Endothelial cell of umbilical vein (primary cell): ENCODE measurements at regions not wholly inside any gene's neighbourhood (a gene's known extent, or its start where the extent isn't known, plus 50 kb on each side); places are given as distances from the start of the nearest gene placed in this dataset.

ENCODE experiments used
- BruUV-seq: library from RNA; stranded (reverse); fragments of 400-500 nt; replicated peaks from 2 replicates; lab custom pipeline; 2021; lab: Mats Ljungman, UMichigan
- CTCF ChIA-PET: fragments of 300-600, 350-600 bp; sonication (Branson Sonifier 250); formaldehyde crosslinking; loops from one replicate; lab custom pipeline; 2021; ENCODE audit warnings: antibody characterized with exemption, inconsistent platforms; lab: Charles Lee
- POLR2A ChIA-PET: fragments of 300-600, 350-600 bp; sonication (Branson Sonifier 250); formaldehyde crosslinking; loops from one replicate; lab custom pipeline; 2021; ENCODE audit warnings: antibody characterized with exemption, inconsistent platforms; lab: Charles Lee
- DNase-seq: peaks from one replicate; pipeline ENCODE4 v3.0.0-alpha.2; 2011; ENCODE audit warnings: low read depth, low spot score
- FAIRE-seq: peaks from 2 replicates; lab custom pipeline; 2011; peaks lifted over from hg19 to GRCh38; lab: Jason Lieb, UNC
- H2AFZ ChIP-seq: 2 replicates; pipeline ENCODE4 v1.6.0; 2012; ENCODE audit warnings: low read depth, low read length, control low read depth, inconsistent platforms
- H3K27ac ChIP-seq: 2 replicates; pipeline ENCODE4 v1.5.1; 2011; ENCODE audit warnings: low read depth, mild to moderate bottlenecking, control low read depth, low read length, moderate library complexity; ENCODE audit not compliant: insufficient read depth
- H3K27me3 ChIP-seq, 2 experiments: 2 replicates each; pipeline versions ENCODE4 v1.6.0 to v1.6.1; 2011; ENCODE audit warnings: low read length in 2 of 2, mixed read lengths in 1 of 2; ENCODE audit not compliant: control insufficient read depth in 2 of 2, insufficient read depth in 2 of 2
- H3K36me3 ChIP-seq, 2 experiments: 2 replicates in 1 of 2; 3 replicates in 1 of 2; pipeline ENCODE4 v1.5.1; 2011; ENCODE audit warnings: low read length in 2 of 2, mild to moderate bottlenecking in 1 of 2, moderate library complexity in 1 of 2; ENCODE audit not compliant: control insufficient read depth in 2 of 2, insufficient read depth in 2 of 2; ENCODE audit errors: extremely low read depth in 1 of 2
- H3K4me1 ChIP-seq: 3 replicates; pipeline ENCODE4 v1.5.1; 2011; ENCODE audit warnings: mild to moderate bottlenecking, low read length; ENCODE audit not compliant: control insufficient read depth, insufficient read depth; ENCODE audit errors: extremely low read depth
- H3K4me2 ChIP-seq: 2 replicates; pipeline ENCODE4 v1.6.1; 2011; ENCODE audit warnings: low read length, control low read depth, mixed read lengths; ENCODE audit not compliant: insufficient read depth
- H3K4me3 ChIP-seq, 3 experiments: fragments of 200-600 bp in 1 of 3; sonication (generic), shearing (Covaris generic) in 1 of 3; replicated peaks in 1 of 3; 2 replicates each; pipeline ENCODE4 v1.5.1; 2011 to 2016; ENCODE audit warnings: control low read depth in 3 of 3, low read length in 3 of 3, mild to moderate bottlenecking in 2 of 3, inconsistent platforms in 1 of 3, low read depth in 1 of 3, moderate library complexity in 1 of 3; ENCODE audit not compliant: insufficient read depth in 1 of 3
- H3K79me2 ChIP-seq: 2 replicates; pipeline ENCODE4 v1.6.0; 2012; ENCODE audit warnings: low read length, inconsistent platforms; ENCODE audit not compliant: control insufficient read depth, insufficient read depth
- H3K9ac ChIP-seq: replicated peaks from 2 replicates; pipeline ENCODE3; 2011; ENCODE audit warnings: low read length, control low read depth; ENCODE audit not compliant: insufficient read depth; ENCODE audit errors: extremely low read depth
- H3K9me1 ChIP-seq: replicated peaks from 3 replicates; pipeline ENCODE4 v1.6.0; 2011; ENCODE audit warnings: mild to moderate bottlenecking, low read length; ENCODE audit not compliant: control insufficient read depth, insufficient read depth; ENCODE audit errors: extremely low read depth
- H3K9me3 ChIP-seq: replicated peaks from 2 replicates; pipeline ENCODE4 v1.5.1; 2012; ENCODE audit warnings: low read length, inconsistent platforms; ENCODE audit not compliant: control insufficient read depth, insufficient read depth
- H4K20me1 ChIP-seq: replicated peaks from 2 replicates; pipeline ENCODE3; 2011; ENCODE audit warnings: mild to moderate bottlenecking, low read length; ENCODE audit not compliant: control insufficient read depth, insufficient read depth; ENCODE audit errors: extremely low read depth
- EZH2 ChIP-seq: IDR thresholded peaks from 2 replicates; pipeline ENCODE4 v1.6.1; 2012; ENCODE audit warnings: borderline replicate concordance, low read depth, mild to moderate bottlenecking, moderate library complexity, low read length, inconsistent platforms; ENCODE audit not compliant: severe bottlenecking
- FOS ChIP-seq: IDR thresholded peaks from 2 replicates; pipeline ENCODE4 v1.6.1; 2011; ENCODE audit warnings: mild to moderate bottlenecking, low read length, moderate library complexity, borderline replicate concordance; ENCODE audit not compliant: insufficient read depth
- GATA2 ChIP-seq: IDR thresholded peaks from 2 replicates; pipeline ENCODE4 v1.7.0; 2011; ENCODE audit warnings: low read depth, mild to moderate bottlenecking, moderate library complexity, mixed read lengths, low read length; ENCODE audit not compliant: insufficient read length, insufficient read depth
- JUN ChIP-seq: IDR thresholded peaks from 2 replicates; pipeline ENCODE4 v1.6.1; 2011; ENCODE audit warnings: borderline replicate concordance, low read depth; ENCODE audit not compliant: insufficient read length, insufficient read depth
- MYC ChIP-seq: IDR thresholded peaks from one replicate; pipeline ENCODE4 v1.6.1; 2011; ENCODE audit warnings: mild to moderate bottlenecking, low read depth, low read length
- POLR2A ChIP-seq: IDR thresholded peaks from 2 replicates; pipeline ENCODE4 v1.6.1; 2012; ENCODE audit warnings: low read depth, mild to moderate bottlenecking, control low read depth, low read length
- POLR2AphosphoS5 ChIP-seq: IDR thresholded peaks from 2 replicates; pipeline ENCODE4 v1.6.1; 2012; ENCODE audit warnings: low read depth, mild to moderate bottlenecking, control low read depth, low read length, moderate library complexity; ENCODE audit not compliant: insufficient read depth
- dilution Hi-C: fragments of 300-500 bp; cut with MboI; formaldehyde crosslinking; loops from one replicate; pipeline ENCODE4 v1.15.0; 2019; ENCODE audit warnings: low sequenced_read_pairs; ENCODE audit not compliant: extremely low pct_ligation_motif_present
- intact Hi-C: fragments of 100-400 bp; cut with micrococcal nuclease; formaldehyde crosslinking; loops from one replicate; pipeline ENCODE4 v1.10.0; 2022
- TF ChIP-seq, protein P1 (sequence below): IDR thresholded peaks from 2 replicates; pipeline ENCODE4 v1.6.1; 2011; ENCODE audit not compliant: insufficient read depth, insufficient read length
- TF ChIP-seq, protein P2 (sequence below), 2 donors: IDR thresholded peaks; 1 replicate in 1 of 2; 2 replicates in 1 of 2; pipeline ENCODE4 v1.5.1; 2011; ENCODE audit warnings: low read length in 2 of 2, mild to moderate bottlenecking in 2 of 2, moderate library complexity in 2 of 2, control low read depth in 1 of 2, inconsistent platforms in 1 of 2, low read depth in 1 of 2; ENCODE audit not compliant: insufficient read depth in 1 of 2; ENCODE audit errors: extremely low read depth in 1 of 2

DNA sequence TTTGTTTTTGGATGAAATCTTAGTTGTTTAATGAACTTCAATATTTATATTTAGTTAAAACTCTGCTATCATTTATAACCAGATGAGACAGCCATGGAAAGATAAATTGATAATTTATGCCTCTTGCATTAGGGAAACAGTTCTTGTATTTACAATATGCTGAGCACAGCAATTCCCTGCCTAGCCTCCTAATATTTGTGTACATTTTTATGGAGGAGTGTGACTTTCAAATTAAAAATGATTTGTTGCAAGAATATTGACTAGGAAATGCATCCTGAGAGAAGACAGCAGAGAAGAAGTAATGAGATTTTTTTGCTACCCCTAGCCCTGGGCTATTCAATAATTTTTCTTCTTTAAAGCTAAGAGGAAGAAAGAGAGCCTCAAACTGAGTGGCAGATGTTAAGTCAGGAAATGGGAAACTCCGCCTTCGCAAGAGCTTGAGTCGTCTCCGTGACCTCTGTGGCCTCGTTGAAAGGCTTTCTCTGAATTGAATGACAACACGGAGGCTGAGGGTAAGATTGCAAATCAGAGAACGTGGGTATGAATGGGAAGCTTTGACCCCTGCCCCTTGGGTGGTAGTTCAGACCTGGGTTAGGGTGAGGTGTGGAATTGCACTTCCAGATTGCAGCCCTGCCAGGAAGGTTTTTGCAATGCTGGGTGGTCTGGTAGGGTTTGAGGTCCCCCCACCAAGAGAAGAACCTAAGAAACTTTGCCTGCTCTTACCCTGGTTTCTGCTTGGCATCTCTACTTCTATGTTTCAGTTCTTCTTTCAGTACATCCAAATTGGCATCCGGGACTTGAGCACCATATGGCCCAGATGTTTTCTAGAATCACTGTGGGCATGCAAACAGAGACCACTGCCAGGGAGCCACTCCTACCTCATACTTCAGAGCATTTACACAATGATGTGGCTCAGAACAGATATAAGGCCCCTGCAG lies 210.3 kb upstream of the RBMS1 start:
- no peak overlapping the region for H2AFZ ChIP-seq
- no peak overlapping the region for H3K27ac ChIP-seq
- H3K79me2 ChIP-seq, result no peaks in the 10 kb centered on the region
- DNase-seq (no peak), FAIRE-seq (no peak)
- H4K20me1 ChIP-seq, result no peaks in the 10 kb centered on the region
- no peak overlapping the region for H3K9ac ChIP-seq
- H3K4me1 ChIP-seq, result peaks cover 5% of the 10 kb centered on the region
- ChIA-PET POLR2A (no interaction called here), CTCF (no interaction called here)
- H3K4me3 ChIP-seq, result no peak overlapping the region
- no peaks in the 10 kb centered on the region for H3K36me3 ChIP-seq
- dilution Hi-C loops, result no loop called here
- no peaks in the 10 kb centered on the region for H3K9me3 ChIP-seq
- intact Hi-C loops, result no loop called here
- no peaks in the 10 kb centered on the region for H3K27me3 ChIP-seq
- H3K9me1 ChIP-seq, result no peaks in the 10 kb centered on the region
- no peak overlapping the region for H3K4me2 ChIP-seq
- no TSS peak for BruUV-seq
- TF ChIP-seq, protein P1, sequence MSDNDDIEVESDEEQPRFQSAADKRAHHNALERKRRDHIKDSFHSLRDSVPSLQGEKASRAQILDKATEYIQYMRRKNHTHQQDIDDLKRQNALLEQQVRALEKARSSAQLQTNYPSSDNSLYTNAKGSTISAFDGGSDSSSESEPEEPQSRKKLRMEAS, result no peak
- TF ChIP-seq FOS (no peak), MYC (no peak), JUN (no peak), GATA2 (no peak), POLR2AphosphoS5 (no peak), POLR2A (no peak), EZH2 (no peak)
- TF ChIP-seq, protein P2, sequence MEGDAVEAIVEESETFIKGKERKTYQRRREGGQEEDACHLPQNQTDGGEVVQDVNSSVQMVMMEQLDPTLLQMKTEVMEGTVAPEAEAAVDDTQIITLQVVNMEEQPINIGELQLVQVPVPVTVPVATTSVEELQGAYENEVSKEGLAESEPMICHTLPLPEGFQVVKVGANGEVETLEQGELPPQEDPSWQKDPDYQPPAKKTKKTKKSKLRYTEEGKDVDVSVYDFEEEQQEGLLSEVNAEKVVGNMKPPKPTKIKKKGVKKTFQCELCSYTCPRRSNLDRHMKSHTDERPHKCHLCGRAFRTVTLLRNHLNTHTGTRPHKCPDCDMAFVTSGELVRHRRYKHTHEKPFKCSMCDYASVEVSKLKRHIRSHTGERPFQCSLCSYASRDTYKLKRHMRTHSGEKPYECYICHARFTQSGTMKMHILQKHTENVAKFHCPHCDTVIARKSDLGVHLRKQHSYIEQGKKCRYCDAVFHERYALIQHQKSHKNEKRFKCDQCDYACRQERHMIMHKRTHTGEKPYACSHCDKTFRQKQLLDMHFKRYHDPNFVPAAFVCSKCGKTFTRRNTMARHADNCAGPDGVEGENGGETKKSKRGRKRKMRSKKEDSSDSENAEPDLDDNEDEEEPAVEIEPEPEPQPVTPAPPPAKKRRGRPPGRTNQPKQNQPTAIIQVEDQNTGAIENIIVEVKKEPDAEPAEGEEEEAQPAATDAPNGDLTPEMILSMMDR (IDR thresholded peaks at IDR 0.05; ENCODE audit: extremely low read depth in 1 of 2, insufficient read depth in 1 of 2, low read depth in 1 of 2, low read length in 2 of 2), result no peak
